WERI-Rb-1 (cell line): ENCODE measurements at regions not wholly inside any gene's neighbourhood (a gene's known extent, or its start where the extent isn't known, plus 50 kb on each side); places are given as distances from the start of the nearest gene placed in this dataset.

Source experiments
- DNase-seq: peaks from one replicate; pipeline ENCODE4 v3.0.0-alpha.2; 2020
- H3K27ac ChIP-seq: fragments of 250-450 bp; sonication (Bioruptor Pico); 2 replicates; pipeline ENCODE4 v1.5.1; 2020; ENCODE audit warnings: mild to moderate bottlenecking, moderate library complexity
- H3K27me3 ChIP-seq: fragments of 250-450 bp; sonication (Bioruptor Pico); 2 replicates; pipeline ENCODE4 v1.5.1; 2021; ENCODE audit warnings: mild to moderate bottlenecking, low read depth, moderate library complexity; ENCODE audit not compliant: insufficient read depth, severe bottlenecking
- H3K36me3 ChIP-seq: fragments of 250-450 bp; sonication (Bioruptor Pico); 2 replicates; pipeline ENCODE4 v1.5.1; 2020; ENCODE audit warnings: mild to moderate bottlenecking, moderate library complexity
- H3K4me3 ChIP-seq: 2 replicates; pipeline ENCODE4 v1.5.1; 2011; ENCODE audit warnings: low read depth, mild to moderate bottlenecking, control low read depth, low read length
- H3K9me3 ChIP-seq: fragments of 250-450 bp; sonication (Bioruptor Pico); 2 replicates; pipeline ENCODE4 v1.5.1; 2021; ENCODE audit warnings: mild to moderate bottlenecking, moderate library complexity; ENCODE audit not compliant: severe bottlenecking
- TF ChIP-seq, protein P1 (sequence below): IDR thresholded peaks from 2 replicates; pipeline ENCODE4 v1.5.1; 2011; ENCODE audit warnings: low read depth, mild to moderate bottlenecking, control low read depth, inconsistent platforms, low read length

DNA sequence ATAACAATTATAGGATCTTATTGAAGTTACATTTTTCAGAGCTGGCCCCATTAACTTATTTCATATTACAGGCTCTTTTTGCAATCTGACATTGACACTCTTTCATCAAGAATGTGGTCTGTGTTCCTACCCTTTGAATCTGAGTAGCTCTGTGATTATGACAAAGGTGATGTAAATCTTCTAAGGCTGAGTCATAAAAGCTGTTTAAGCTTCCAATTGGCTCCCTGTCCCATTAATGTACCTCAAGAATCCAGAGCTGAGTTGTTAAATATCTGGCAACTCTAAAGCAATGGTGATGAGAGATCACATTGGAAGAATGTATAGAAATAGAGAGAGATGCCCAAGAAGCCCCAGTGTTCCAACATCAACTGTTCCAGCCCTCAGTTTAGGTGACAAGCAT, 178.5 kb upstream of the DEPDC1 start:
- no peak for DNase-seq
- Histone ChIP-seq H3K27ac (no peak overlapping the region), H3K27me3 (no peaks in the 10 kb centered on the region), H3K9me3 (no peaks in the 10 kb centered on the region), H3K4me3 (no peak overlapping the region), H3K36me3 (no peaks in the 10 kb centered on the region)
- TF ChIP-seq, protein P1, sequence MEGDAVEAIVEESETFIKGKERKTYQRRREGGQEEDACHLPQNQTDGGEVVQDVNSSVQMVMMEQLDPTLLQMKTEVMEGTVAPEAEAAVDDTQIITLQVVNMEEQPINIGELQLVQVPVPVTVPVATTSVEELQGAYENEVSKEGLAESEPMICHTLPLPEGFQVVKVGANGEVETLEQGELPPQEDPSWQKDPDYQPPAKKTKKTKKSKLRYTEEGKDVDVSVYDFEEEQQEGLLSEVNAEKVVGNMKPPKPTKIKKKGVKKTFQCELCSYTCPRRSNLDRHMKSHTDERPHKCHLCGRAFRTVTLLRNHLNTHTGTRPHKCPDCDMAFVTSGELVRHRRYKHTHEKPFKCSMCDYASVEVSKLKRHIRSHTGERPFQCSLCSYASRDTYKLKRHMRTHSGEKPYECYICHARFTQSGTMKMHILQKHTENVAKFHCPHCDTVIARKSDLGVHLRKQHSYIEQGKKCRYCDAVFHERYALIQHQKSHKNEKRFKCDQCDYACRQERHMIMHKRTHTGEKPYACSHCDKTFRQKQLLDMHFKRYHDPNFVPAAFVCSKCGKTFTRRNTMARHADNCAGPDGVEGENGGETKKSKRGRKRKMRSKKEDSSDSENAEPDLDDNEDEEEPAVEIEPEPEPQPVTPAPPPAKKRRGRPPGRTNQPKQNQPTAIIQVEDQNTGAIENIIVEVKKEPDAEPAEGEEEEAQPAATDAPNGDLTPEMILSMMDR = no peak

DNA sequence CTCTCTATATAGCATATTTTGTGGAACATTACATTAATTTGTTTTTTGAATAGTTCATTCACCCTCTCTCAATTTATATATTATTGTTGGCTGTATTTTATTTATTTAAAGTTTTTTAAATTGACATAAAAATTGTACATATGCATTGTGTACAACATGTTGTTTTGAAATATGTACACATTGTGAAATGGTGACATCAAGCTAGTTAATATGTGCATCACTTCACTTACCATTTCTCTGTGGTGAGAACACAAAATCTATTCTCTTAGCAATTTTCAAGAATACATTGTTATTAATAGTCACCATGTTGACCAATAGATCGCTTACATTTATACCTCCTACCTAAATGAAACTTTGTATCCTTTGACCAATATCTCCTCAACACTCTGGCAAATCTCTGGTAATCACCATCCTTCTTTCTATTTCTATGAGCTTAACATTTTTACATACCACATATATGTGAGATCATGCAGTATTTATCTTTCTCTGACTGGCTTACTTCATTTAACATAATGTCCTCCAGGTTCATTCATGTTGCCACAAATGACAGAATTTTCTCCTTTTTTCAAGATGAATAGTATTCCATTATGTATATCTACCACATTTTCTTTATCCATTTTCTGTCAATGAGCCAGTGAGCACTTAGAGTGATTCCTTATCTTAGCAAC, 180.9 kb upstream of the DEPDC1 start:
- H3K9me3 ChIP-seq = no peaks in the 10 kb centered on the region

DNA sequence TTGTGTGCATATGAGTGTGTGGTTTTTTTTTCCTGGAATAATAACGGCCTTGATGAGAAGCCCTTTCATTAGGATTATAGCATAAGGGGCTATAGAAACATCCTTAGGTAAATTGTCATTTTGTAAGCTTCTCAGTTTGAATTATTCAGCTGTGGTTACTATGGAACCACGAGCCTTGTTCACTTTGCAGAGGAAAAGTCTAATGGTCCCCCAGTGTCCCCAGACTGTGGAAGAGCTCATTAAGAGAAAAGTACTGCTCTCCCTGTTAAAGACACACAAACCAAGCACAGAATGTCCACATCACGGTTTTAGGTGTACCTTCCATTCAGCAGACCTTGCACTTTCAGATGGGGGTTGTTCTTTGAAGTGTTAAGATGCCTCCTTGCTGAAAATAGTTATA, 199.3 kb upstream of the DEPDC1 start:
- no peaks in the 10 kb centered on the region for H3K9me3 ChIP-seq
- TF ChIP-seq, protein P1 = no peak
- DNase-seq = no peak

More for the DNA sequence above, 180.9 kb upstream of the DEPDC1 start:
- Histone ChIP-seq H3K4me3 (no peak overlapping the region), H3K27me3 (no peaks in the 10 kb centered on the region), H3K27ac (no peak overlapping the region), H3K36me3 (no peaks in the 10 kb centered on the region)
- DNase-seq = no peak
- TF ChIP-seq, protein P1 = no peak

DNA sequence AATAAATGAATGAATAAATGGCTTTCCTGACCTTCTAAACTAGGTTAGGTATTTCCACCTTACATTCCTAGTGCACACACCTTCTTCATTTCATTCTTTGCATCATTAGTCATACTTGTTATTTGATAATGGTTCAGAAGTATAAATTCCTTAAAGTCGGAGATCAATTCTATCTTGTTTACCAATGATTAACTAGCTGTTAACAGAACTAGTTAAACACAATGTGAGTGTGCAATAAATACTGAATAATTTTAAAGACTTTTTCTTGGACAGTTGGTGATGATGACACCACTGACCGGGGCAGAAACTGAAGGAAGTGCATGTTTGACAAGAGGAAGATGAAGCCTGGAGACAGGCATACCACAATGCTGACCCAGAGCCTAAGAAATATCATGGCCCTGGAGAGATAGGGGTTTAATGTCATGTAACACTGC, 207.1 kb upstream of the DEPDC1 start:
- Histone ChIP-seq H3K36me3 (no peaks in the 10 kb centered on the region), H3K27ac (no peak overlapping the region), H3K27me3 (no peaks in the 10 kb centered on the region), H3K4me3 (no peak overlapping the region), H3K9me3 (no peaks in the 10 kb centered on the region)
- TF ChIP-seq, protein P1 = no peak
- no peak for DNase-seq

More for the DNA sequence above, 199.3 kb upstream of the DEPDC1 start:
- no peak overlapping the region for H3K27ac ChIP-seq
- no peaks in the 10 kb centered on the region for H3K27me3 ChIP-seq
- no peaks in the 10 kb centered on the region for H3K36me3 ChIP-seq
- no peak overlapping the region for H3K4me3 ChIP-seq

DNA sequence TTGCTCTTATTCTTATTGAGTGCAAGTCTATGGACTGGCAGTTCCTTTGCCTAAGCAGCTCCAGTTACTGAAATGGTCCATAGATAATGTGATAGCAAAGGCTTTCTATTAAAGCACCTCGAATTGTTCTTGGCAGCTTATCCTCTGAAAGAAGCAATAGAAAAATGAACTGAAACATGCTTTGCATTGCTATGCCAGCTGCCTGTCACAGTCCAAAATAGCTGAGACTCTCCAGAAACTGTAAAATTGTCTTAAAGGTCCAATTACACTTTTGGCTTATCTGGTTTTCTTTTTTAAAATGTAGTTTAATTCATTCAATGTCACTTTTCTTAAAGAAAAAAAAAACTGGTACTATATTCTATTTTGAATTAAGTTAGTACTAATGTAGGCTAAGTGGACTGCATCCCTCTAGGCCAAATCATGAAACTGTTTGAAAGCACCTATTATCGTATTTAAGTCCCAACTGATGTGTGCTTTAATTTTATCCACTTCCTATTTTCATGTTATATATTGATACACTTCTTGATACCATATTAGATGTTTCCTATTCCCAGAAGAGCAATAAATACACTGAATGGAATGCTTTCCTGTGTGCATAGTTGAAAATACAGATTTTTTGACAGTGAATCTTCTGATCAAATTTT, 208.0 kb upstream of the DEPDC1 start:
- Histone ChIP-seq H3K4me3 (no peak overlapping the region), H3K27me3 (no peaks in the 10 kb centered on the region), H3K9me3 (peaks cover 7% of the 10 kb centered on the region), H3K36me3 (no peaks in the 10 kb centered on the region), H3K27ac (no peak overlapping the region)
- TF ChIP-seq, protein P1 = no peak
- no peak for DNase-seq
